DND-41 (cell line): ENCODE measurements at regions not wholly inside any gene's neighbourhood (a gene's known extent, or its start where the extent isn't known, plus 50 kb on each side); places are given as distances from the start of the nearest gene placed in this dataset.

Source experiments
- ATAC-seq: fragments of 200-7000 bp; cut with Tn5 transposase; 3 replicates; pipeline ENCODE4 v1.9.1; 2021; ENCODE audit warnings: low read depth; ENCODE audit not compliant: insufficient read depth
- DNase-seq: peaks from one replicate; pipeline ENCODE4 v3.0.0-alpha.2; 2020
- H2AFZ ChIP-seq: 2 replicates; pipeline ENCODE4 v1.6.0; 2012; ENCODE audit warnings: low read depth, low read length
- H3K27ac ChIP-seq: 2 replicates; pipeline ENCODE4 v1.5.1; 2012; ENCODE audit warnings: low read length, inconsistent platforms
- H3K27me3 ChIP-seq: fragments of 200-600 bp; sonication (generic); 2 replicates; pipeline ENCODE4 v1.6.0; 2012; ENCODE audit warnings: low read length, mild to moderate bottlenecking, inconsistent platforms; ENCODE audit not compliant: insufficient read depth, poor library complexity
- H3K36me3 ChIP-seq: 2 replicates; pipeline ENCODE4 v1.5.1; 2012; ENCODE audit warnings: low read length, inconsistent platforms; ENCODE audit not compliant: insufficient read depth
- H3K4me1 ChIP-seq: 2 replicates; pipeline ENCODE4 v1.5.1; 2012; ENCODE audit warnings: mild to moderate bottlenecking, low read length; ENCODE audit not compliant: insufficient read depth
- H3K4me2 ChIP-seq: 2 replicates; pipeline ENCODE4 v1.6.0; 2012; ENCODE audit warnings: mild to moderate bottlenecking, moderate library complexity, low read length, inconsistent platforms; ENCODE audit not compliant: insufficient read depth
- H3K4me3 ChIP-seq, 2 experiments: fragments of 200-600 bp in 1 of 2; shearing (Covaris generic) in 1 of 2; 2 replicates each; pipeline ENCODE4 v1.5.1; 2012 to 2016; ENCODE audit warnings: inconsistent platforms in 2 of 2, low read length in 2 of 2, mild to moderate bottlenecking in 2 of 2, low read depth in 1 of 2, moderate library complexity in 1 of 2
- H3K79me2 ChIP-seq: 2 replicates; pipeline ENCODE4 v1.6.0; 2012; ENCODE audit warnings: low read length, inconsistent platforms; ENCODE audit not compliant: insufficient read depth
- H3K9ac ChIP-seq: 2 replicates; pipeline ENCODE4 v1.6.0; 2012; ENCODE audit warnings: low read depth, mild to moderate bottlenecking, inconsistent platforms, low read length, moderate library complexity
- H3K9me3 ChIP-seq: 2 replicates; pipeline ENCODE4 v1.5.1; 2012; ENCODE audit warnings: low read length, moderate library complexity, mild to moderate bottlenecking, inconsistent platforms; ENCODE audit not compliant: insufficient read depth, severe bottlenecking
- H4K20me1 ChIP-seq: 2 replicates; pipeline ENCODE4 v1.6.0; 2012; ENCODE audit warnings: low read length; ENCODE audit not compliant: insufficient read depth
- CTCF ChIP-seq: IDR thresholded peaks from 2 replicates; pipeline ENCODE4 v1.5.1; 2012; ENCODE audit warnings: borderline replicate concordance, low read length, moderate library complexity, mild to moderate bottlenecking; ENCODE audit not compliant: poor library complexity, severe bottlenecking; ENCODE audit errors: extremely low read depth
- EZH2 ChIP-seq: IDR thresholded peaks from 3 replicates; pipeline ENCODE4 v1.6.1; 2012; ENCODE audit warnings: borderline replicate concordance, low read depth, mild to moderate bottlenecking, moderate library complexity, low read length, inconsistent platforms; ENCODE audit not compliant: severe bottlenecking

- Histone ChIP-seq H3K27me3 (no peaks in the 10 kb centered on the region), H3K79me2 (no peaks in the 10 kb centered on the region), H3K9me3 (peaks cover 5% of the 10 kb centered on the region), H2AFZ (no peak overlapping the region), H3K9ac (no peak overlapping the region), H4K20me1 (no peaks in the 10 kb centered on the region), H3K27ac (no peak overlapping the region), H3K36me3 (no peaks in the 10 kb centered on the region), H3K4me2 (no peak overlapping the region), H3K4me3 (no peak overlapping the region), H3K4me1 (no peaks in the 10 kb centered on the region)
- DNase-seq, result no peak
- TF ChIP-seq CTCF (no peak), EZH2 (no peak)
- ATAC-seq, result no peak
These were observed 567.5 kb upstream of the SORCS1 start for GRCh38 chr10:107732045-107732444.

GRCh38 chr10:107728807-107729206, 564.3 kb upstream of the SORCS1 start:
- DNase-seq, result no peak
- H3K36me3 ChIP-seq, result no peaks in the 10 kb centered on the region
- no peak for ATAC-seq
- H3K9ac ChIP-seq, result no peak overlapping the region
- H3K4me2 ChIP-seq, result no peak overlapping the region
- H3K9me3 ChIP-seq, result peaks cover 2% of the 10 kb centered on the region
- no peak overlapping the region for H2AFZ ChIP-seq
- H3K27ac ChIP-seq, result no peak overlapping the region
- H3K27me3 ChIP-seq, result no peaks in the 10 kb centered on the region
- no peak overlapping the region for H3K4me3 ChIP-seq
- H3K79me2 ChIP-seq, result no peaks in the 10 kb centered on the region
- TF ChIP-seq CTCF (no peak), EZH2 (no peak)
- no peaks in the 10 kb centered on the region for H4K20me1 ChIP-seq
- no peaks in the 10 kb centered on the region for H3K4me1 ChIP-seq

- no peak overlapping the region for H3K4me2 ChIP-seq
- TF ChIP-seq CTCF (no peak), EZH2 (no peak)
- no peak overlapping the region for H3K27ac ChIP-seq
- no peaks in the 10 kb centered on the region for H3K36me3 ChIP-seq
- H3K4me1 ChIP-seq, result no peaks in the 10 kb centered on the region
- no peaks in the 10 kb centered on the region for H3K27me3 ChIP-seq
- ATAC-seq, result no peak
- H3K4me3 ChIP-seq, result no peak overlapping the region
- H3K79me2 ChIP-seq, result no peaks in the 10 kb centered on the region
- no peak overlapping the region for H2AFZ ChIP-seq
- no peaks in the 10 kb centered on the region for H4K20me1 ChIP-seq
- DNase-seq, result no peak
- H3K9ac ChIP-seq, result no peak overlapping the region
- H3K9me3 ChIP-seq, result peaks cover 2% of the 10 kb centered on the region
These were observed 563.3 kb upstream of the SORCS1 start for GRCh38 chr10:107727767-107728317.

- no peaks in the 10 kb centered on the region for H3K4me1 ChIP-seq
- no peak overlapping the region for H3K9ac ChIP-seq
These were observed 554.4 kb upstream of the SORCS1 start for GRCh38 chr10:107718864-107719263.

More at GRCh38 chr10:107718864-107719263, 554.4 kb upstream of the SORCS1 start:
- H3K4me3 ChIP-seq, result no peak overlapping the region
- no peaks in the 10 kb centered on the region for H3K27me3 ChIP-seq
- H3K4me2 ChIP-seq, result no peak overlapping the region
- no peaks in the 10 kb centered on the region for H3K9me3 ChIP-seq
- TF ChIP-seq EZH2 (no peak), CTCF (no peak)
- no peaks in the 10 kb centered on the region for H4K20me1 ChIP-seq
- no peak for ATAC-seq
- no peak for DNase-seq
- H3K79me2 ChIP-seq, result no peaks in the 10 kb centered on the region
- H3K27ac ChIP-seq, result no peak overlapping the region
- no peak overlapping the region for H2AFZ ChIP-seq
- no peaks in the 10 kb centered on the region for H3K36me3 ChIP-seq
